Muscle layer of colon (tissue), 2 donors: ENCODE measurements at regions not wholly inside any gene's neighbourhood (a gene's known extent, or its start where the extent isn't known, plus 50 kb on each side); places are given as distances from the start of the nearest gene placed in this dataset.

Source experiments
- H3K27ac ChIP-seq: one replicate; pipeline ENCODE4 v1.7.0; 2013; ENCODE audit warnings: low read depth, mild to moderate bottlenecking, low read length, moderate library complexity
- H3K27me3 ChIP-seq, 2 donors: one replicate each; pipeline ENCODE4 v1.7.0; 2013; ENCODE audit warnings: low read length in 2 of 2, mild to moderate bottlenecking in 2 of 2; ENCODE audit not compliant: insufficient read depth in 2 of 2, control insufficient read depth in 1 of 2
- H3K36me3 ChIP-seq: one replicate; pipeline ENCODE4 v1.7.0; 2013; ENCODE audit warnings: mild to moderate bottlenecking, low read length; ENCODE audit not compliant: insufficient read depth
- H3K4me1 ChIP-seq: one replicate; pipeline ENCODE4 v1.7.0; 2013; ENCODE audit warnings: mild to moderate bottlenecking, low read length; ENCODE audit not compliant: insufficient read depth
- H3K4me3 ChIP-seq, 2 donors: one replicate each; pipeline ENCODE4 v1.7.0; 2013; ENCODE audit warnings: low read length in 2 of 2, low read depth in 1 of 2, mild to moderate bottlenecking in 1 of 2, moderate library complexity in 1 of 2
- H3K9ac ChIP-seq: one replicate; pipeline ENCODE4 v1.7.0; 2013; ENCODE audit warnings: low read length
- H3K9me3 ChIP-seq: one replicate; pipeline ENCODE4 v1.7.0; 2013; ENCODE audit warnings: mild to moderate bottlenecking, low read length
- donor health status: abdominal sarcoma.
- donor health status: Adenocarcinoma of cecum.

DNA sequence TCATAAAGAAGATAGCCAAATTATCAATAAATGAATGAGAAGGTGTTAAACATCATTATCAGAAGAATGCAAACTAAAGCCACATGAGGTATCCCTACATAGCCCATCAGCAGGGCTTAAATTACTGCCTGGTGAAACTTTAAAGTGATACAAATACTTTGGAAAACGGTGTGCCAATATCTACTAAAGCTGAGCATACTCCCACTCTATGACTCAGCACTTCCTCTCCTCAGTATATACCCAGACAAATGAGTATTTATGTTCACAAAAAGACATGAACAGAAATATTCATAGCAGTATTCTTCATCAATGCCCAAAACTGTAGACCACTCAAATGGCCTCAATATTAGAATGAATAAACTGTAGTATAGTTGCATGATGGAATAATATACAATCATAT lies 284.6 kb upstream of the ZC3H12C start:
- Histone ChIP-seq H3K9me3 (no peaks in the 10 kb centered on the region), H3K36me3 (no peaks in the 10 kb centered on the region), H3K4me1 (no peaks in the 10 kb centered on the region), H3K9ac (no peak overlapping the region), H3K27me3 (no peaks in the 10 kb centered on the region), H3K27ac (no peak overlapping the region), H3K4me3 (no peak overlapping the region)

DNA sequence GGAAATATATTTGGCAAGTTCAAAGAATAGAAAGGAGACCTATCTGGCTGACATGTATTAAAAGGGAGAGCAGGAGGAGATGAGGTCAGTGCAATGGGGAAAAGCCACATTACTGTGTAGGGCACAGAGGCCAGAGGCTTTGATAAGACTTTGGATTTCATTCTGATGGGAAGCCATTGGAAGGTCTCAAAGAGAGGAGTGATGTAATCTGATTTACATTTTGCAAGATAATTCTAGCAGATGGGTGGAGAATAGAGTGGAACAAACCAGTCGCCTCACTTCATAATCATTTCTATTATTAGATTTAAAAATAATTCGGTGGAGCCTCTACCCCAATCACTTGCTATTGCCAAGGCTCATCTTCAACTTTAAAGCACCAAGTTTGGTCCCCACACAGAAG lies 278.4 kb upstream of the ZC3H12C start:
- Histone ChIP-seq H3K27me3 (no peaks in the 10 kb centered on the region), H3K4me3 (no peak overlapping the region), H3K9me3 (no peaks in the 10 kb centered on the region), H3K9ac (no peak overlapping the region), H3K27ac (no peak overlapping the region), H3K4me1 (no peaks in the 10 kb centered on the region), H3K36me3 (no peaks in the 10 kb centered on the region)

DNA sequence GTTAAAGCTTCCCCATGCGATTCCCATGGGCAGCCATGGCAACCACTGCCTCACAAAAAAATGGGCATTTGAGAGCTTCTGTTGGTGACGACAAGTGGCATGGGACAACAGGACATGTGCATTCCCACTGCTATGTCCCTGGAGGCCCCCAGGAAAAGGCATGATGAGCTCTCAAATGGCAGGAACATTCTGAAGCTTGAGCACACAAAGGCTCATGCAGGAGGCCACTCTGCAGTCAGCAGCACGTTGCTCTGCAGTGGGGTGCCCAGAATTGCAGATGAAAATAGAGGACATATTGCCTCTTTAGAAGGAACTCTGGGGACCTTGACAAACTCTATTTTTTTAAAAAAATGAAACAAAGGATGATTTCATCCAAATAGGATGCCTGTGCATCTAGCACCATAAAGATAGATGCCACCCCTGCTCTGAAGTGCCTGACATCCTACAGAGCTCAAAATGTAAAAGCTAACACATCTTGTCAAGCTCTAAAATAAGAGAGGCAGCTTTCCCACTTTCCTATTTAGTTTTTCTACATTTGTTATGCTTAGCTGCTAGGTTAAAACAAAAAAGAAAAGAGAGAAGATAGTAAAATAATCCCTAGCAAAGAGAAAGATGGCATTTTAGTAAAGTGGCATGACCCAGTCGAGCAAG lies 277.6 kb upstream of the ZC3H12C start:
- no peak overlapping the region for H3K9ac ChIP-seq
- no peak overlapping the region for H3K27ac ChIP-seq
- no peaks in the 10 kb centered on the region for H3K27me3 ChIP-seq
- H3K4me1 ChIP-seq = no peaks in the 10 kb centered on the region
- no peak overlapping the region for H3K4me3 ChIP-seq
- no peaks in the 10 kb centered on the region for H3K9me3 ChIP-seq
- H3K36me3 ChIP-seq = no peaks in the 10 kb centered on the region

DNA sequence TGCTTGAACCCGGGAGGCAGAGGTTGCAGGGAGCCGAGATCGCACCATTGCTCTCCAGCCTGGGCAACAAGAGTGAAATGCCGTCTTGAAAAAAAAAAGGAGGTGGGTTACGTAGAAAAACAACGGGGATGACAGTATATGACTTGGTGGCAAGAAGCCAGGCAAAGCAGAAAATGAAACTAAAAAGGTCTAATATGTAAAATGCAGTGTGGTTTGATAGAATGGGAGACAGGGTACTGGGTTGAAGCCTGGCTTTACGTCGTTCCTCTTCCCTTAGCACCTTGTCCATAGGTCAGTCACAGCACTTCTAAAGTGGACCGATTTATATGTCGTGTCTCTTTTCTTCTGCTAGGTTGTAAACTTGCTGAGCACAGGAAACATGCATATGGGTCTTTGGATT lies 274.9 kb upstream of the ZC3H12C start:
- no peaks in the 10 kb centered on the region for H3K27me3 ChIP-seq
- no peak overlapping the region for H3K27ac ChIP-seq
- H3K9ac ChIP-seq = no peak overlapping the region
- no peaks in the 10 kb centered on the region for H3K9me3 ChIP-seq
- H3K4me1 ChIP-seq = no peaks in the 10 kb centered on the region
- no peaks in the 10 kb centered on the region for H3K36me3 ChIP-seq
- no peak overlapping the region for H3K4me3 ChIP-seq

DNA sequence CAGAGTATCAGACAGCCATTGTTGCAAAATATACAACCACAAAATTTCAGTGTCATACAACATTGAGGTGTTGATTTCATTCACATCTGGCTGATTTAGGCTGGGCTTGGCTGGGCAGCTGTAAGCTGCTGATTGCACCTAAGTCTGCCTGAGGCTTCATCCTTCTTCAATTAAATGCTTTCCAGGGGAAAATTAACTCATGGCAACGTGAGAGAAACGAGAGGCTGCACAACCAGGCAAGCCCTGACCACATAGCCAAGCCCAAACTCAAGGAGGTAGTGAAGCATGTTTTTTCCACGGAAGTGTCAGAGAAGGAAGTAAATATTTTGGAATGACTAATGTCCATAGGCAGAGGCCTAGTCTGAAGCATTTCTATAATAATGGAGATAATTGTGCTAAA lies 273.8 kb upstream of the ZC3H12C start:
- no peak overlapping the region for H3K27ac ChIP-seq
- no peak overlapping the region for H3K9ac ChIP-seq
- no peaks in the 10 kb centered on the region for H3K9me3 ChIP-seq
- no peaks in the 10 kb centered on the region for H3K4me1 ChIP-seq
- H3K36me3 ChIP-seq = no peaks in the 10 kb centered on the region
- no peak overlapping the region for H3K4me3 ChIP-seq
- H3K27me3 ChIP-seq = no peaks in the 10 kb centered on the region

DNA sequence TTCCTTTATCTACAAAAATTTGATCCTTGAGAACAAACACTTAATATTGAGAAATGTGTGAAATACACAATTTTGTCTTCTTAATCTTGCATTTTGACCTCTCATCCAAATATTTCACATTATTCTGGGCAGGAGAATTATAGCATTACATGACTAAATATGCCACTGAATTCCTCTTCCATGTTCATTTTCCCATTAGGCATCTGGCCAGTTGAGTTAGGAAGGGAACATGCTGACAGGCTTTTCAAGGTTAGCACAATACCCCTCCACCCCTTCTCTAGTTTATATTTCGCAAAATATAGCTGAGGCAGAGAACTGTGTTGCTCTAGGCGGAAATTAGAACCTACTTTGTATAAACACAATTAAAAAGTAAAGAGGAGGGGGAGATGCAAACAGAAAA lies 271.7 kb upstream of the ZC3H12C start:
- no peaks in the 10 kb centered on the region for H3K4me1 ChIP-seq
- no peaks in the 10 kb centered on the region for H3K27me3 ChIP-seq
- no peak overlapping the region for H3K27ac ChIP-seq
- no peak overlapping the region for H3K4me3 ChIP-seq
- no peaks in the 10 kb centered on the region for H3K36me3 ChIP-seq
- H3K9ac ChIP-seq = no peak overlapping the region
- no peaks in the 10 kb centered on the region for H3K9me3 ChIP-seq

DNA sequence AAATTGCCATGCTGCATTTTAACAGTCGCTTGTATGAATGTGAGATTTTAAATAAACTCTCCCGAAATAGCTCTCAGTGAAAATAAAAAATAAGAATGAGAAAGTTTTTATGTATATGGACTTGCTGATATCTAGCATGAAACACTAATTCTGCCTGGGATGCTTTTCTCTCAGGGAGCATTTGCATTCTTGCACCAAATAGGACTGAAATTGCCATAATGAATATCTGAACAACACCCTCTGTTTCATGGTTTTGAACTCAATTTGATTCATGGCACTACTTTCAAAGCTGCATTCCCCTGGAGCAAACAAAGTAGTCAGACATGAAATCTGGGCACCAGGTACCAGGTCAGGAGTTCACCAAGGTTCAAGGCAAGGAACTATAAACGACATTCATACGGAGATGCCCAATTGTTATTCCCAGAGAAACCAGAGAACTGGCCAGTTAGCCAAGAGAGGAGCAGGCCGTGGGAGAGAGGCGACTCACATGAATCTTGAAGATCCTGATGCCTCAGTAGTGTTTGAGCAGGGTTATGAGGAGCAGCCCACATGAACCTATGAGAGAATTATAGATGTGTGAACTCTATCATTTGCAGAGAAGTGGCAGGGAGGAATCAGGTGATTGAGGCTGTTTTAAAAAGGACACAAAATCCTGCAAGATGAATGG lies 270.6 kb upstream of the ZC3H12C start:
- H3K4me3 ChIP-seq = no peak overlapping the region
- no peaks in the 10 kb centered on the region for H3K27me3 ChIP-seq
- no peaks in the 10 kb centered on the region for H3K36me3 ChIP-seq
- no peak overlapping the region for H3K9ac ChIP-seq
- no peaks in the 10 kb centered on the region for H3K9me3 ChIP-seq
- no peaks in the 10 kb centered on the region for H3K4me1 ChIP-seq
- H3K27ac ChIP-seq = no peak overlapping the region

DNA sequence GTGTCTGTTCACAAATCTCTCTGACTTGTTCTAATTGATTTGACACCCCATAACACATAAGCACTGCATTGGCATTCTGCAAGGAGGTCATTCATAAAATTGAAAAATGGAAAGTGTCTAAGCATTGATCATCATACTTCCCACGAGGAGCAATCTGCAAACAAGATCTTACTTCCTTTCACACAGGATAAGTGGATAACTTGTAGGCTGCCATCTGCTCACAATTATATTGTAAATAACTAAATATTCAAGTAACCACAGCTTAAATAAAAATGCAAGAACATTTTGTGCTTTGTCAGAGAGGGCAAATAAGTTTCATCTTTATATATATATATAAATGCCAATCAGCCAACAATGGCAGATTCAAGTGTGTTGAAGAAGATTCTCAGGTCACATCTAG lies 264.8 kb upstream of the ZC3H12C start:
- no peak overlapping the region for H3K9ac ChIP-seq
- H3K9me3 ChIP-seq = no peaks in the 10 kb centered on the region
- H3K4me3 ChIP-seq = no peak overlapping the region
- no peak overlapping the region for H3K27ac ChIP-seq
- no peaks in the 10 kb centered on the region for H3K27me3 ChIP-seq
- H3K36me3 ChIP-seq = no peaks in the 10 kb centered on the region
- H3K4me1 ChIP-seq = no peaks in the 10 kb centered on the region

DNA sequence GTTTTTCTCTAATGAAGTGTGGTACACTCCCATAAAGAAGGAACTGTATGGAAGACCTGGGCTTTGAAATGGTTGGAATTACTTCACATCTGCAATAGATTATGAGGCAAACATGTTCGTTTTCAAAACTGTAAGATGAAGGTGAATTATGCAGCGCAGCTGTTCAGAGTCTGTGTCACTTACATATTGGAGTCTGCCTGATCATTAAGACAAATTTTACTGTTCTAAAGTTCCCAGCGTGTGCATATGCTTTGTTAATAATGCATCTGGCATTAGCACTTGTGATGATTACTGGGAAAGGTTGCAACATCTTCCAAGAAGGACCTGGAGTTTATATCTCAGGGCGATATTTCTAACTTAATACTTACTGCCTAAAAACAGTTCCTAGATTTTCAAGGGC lies 255.2 kb upstream of the ZC3H12C start:
- Histone ChIP-seq H3K9me3 (no peaks in the 10 kb centered on the region), H3K4me3 (no peak overlapping the region), H3K27ac (no peak overlapping the region), H3K36me3 (no peaks in the 10 kb centered on the region), H3K27me3 (no peaks in the 10 kb centered on the region), H3K4me1 (no peaks in the 10 kb centered on the region), H3K9ac (no peak overlapping the region)

DNA sequence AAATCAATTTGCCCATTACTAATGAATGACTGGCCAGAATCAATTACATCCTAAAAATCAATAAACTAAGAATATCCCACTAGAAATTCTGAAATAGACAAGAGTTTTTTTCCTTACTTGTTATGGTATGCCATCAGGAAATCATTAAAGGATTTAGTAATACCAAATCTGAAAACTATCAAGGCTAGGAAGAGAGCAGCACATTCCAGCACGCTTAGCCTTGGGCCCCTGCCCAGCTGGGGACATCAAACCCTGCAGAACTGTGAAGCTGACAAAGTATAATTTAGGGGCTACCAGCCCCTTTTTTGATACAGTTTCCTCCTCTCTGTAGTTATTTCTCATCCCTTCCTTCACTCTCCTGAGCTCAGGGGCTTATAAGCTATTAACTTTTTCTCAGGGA lies 247.8 kb upstream of the ZC3H12C start:
- Histone ChIP-seq H3K9ac (no peak overlapping the region), H3K27me3 (no peaks in the 10 kb centered on the region), H3K9me3 (no peaks in the 10 kb centered on the region), H3K27ac (no peak overlapping the region), H3K36me3 (no peaks in the 10 kb centered on the region), H3K4me3 (no peak overlapping the region), H3K4me1 (no peaks in the 10 kb centered on the region)

DNA sequence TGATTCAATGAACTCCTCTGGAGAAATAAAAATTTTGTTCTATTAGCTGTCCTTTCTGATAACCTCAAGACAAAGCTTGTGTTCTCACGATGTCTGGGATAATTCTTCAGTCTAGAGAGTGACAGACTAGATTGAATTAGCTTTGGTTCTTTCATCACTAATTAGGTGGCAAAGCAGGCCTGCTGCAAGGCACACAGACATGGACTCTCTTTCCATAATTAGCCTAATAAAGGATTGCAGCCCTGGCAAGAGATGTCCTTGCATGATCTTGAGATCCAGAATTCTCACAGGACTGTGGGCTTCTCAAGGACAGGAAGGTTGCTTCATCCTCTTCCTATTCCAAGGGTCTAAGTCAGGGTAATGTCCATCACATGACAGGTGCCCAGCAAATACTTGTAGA lies 245.6 kb upstream of the ZC3H12C start:
- no peaks in the 10 kb centered on the region for H3K36me3 ChIP-seq
- no peaks in the 10 kb centered on the region for H3K9me3 ChIP-seq
- H3K4me3 ChIP-seq = no peak overlapping the region
- H3K9ac ChIP-seq = no peak overlapping the region
- no peak overlapping the region for H3K27ac ChIP-seq
- no peaks in the 10 kb centered on the region for H3K4me1 ChIP-seq
- H3K27me3 ChIP-seq = no peaks in the 10 kb centered on the region

DNA sequence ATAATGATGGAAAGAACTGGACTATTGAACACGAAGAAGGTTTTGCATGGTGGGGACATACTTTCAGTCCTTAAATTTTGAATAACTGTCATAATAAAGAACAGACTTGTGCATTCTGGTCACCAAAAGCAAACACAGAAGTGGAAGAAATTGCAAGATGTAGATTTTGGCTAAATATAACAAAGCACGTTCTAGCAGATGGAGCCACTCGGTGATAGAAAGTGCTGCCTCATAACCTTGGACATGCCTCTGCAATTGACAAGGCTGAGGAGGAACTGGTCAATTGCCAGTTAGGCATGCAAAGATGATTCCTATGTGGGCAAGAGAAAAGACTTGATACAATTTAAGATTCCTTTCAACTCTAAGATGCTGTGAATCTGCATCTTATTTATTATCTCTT lies 244.1 kb upstream of the ZC3H12C start:
- no peaks in the 10 kb centered on the region for H3K36me3 ChIP-seq
- no peak overlapping the region for H3K4me3 ChIP-seq
- H3K4me1 ChIP-seq = no peaks in the 10 kb centered on the region
- no peaks in the 10 kb centered on the region for H3K27me3 ChIP-seq
- no peak overlapping the region for H3K9ac ChIP-seq
- no peaks in the 10 kb centered on the region for H3K9me3 ChIP-seq
- no peak overlapping the region for H3K27ac ChIP-seq
